ENCODE measurements at regions not wholly inside any gene's neighbourhood (a gene's known extent, or its start where the extent isn't known, plus 50 kb on each side); places are given as distances from the start of the nearest gene placed in this dataset.
"Not testable (repeated sequence)": the region's sequence is repeated elsewhere in the genome, so short reads cannot be mapped to it uniquely, and the experiment has no call there.

DNA sequence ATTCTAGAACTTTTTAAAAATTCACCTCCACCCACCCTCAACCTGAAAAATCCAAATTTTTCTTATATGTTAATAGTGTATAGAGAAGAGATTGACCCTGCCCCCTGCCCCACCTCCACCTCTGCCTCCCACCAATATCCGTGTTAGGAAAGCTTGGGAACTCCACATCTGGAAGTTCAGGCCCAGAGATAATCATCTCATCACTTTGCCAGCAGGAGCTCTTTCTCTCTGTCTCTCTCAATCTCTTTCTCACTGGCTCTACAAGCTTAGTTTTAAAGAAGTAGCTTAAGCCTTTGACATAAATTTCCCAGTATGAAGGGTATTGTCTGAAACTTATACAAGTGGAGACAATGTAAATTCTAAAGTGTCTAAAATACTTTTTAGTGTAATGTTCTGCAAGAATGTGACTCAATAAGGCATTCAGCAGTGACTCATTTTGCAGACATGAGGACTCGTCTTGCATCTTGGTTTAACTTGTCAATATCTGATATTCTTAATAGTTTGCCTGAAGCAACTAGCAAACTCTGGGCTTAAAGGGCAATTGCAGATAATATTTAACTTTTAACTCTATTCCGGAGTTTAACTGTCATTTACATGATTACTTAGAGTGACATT is 299.8 kb upstream of the EPHA3 start:
- DNase-seq: no peak

DNA sequence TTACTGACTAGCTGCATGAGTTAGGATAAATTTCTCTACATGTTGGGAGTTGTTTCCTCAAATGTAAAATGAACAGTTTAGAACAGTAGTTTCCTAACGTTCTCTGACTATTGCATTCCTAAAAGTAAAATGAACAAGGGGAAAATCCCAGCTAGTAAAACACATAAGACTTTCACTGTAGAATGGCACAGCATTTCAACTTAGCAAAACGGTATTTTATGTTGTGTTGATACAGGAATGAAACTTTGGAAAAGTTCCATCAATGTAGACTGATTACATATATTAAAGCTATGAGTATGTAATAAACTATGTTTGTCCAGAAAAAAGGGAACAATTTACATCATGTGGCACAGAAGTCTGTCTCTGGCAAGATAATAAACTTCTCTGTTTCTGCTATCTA is 297.4 kb upstream of the EPHA3 start:
- no peak for DNase-seq

DNA sequence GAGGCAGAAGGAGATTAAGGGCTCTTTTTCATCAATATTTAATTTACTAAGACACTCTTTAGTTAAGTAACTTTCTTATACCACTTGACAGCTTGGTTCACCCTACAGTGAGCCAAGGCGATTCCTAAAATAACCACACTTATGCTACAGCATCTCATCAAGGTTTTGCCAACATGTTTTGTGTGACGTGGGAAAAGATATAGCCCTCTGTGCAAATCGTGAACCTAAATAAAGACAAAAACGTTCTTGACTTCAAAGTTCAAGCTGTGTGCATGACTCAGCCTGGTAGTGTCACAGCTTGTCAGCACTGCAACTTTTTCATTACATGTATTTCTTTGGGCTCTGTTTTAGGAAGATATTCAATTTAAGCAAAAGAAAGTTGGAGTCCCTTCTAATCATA is 297.0 kb upstream of the EPHA3 start:
- no peak for DNase-seq

DNA sequence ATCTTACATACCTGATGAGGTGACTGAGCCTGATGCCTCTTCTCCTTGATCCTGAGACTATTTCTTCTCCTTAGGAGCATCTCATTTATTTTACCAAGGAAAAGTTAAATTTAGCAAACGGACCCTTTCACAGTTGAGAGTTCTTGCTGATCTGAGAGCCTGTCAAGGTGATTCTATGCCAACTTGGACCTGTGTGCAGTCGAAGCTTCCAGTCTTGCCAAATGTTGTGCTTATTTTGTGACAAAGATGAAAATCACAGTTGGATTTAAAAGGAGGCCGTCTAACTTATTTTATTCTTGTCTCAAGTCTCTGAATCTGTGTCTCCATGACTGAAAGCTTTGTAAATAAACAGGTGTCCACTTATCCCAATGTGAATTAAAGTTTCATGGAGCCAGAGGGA is 296.3 kb upstream of the EPHA3 start:
- DNase-seq: no peak

DNA sequence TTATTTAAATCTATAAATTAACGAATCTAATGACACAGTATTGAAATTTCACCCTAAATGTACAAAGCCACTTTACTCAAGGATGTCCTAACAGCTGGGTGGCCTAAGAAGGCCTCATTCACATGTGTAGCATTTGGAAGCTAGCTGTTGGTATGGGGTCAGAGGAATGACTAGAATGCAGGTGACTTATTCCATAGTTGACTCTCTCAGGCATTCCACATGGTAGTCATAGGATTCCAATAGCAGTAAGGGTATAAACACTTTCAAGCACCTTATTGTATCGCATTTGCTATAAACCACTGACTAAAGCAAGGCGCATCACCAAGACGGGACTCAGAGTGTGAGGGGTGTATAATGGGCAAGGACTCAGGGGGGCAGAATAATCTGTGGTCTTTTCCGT is 294.8 kb upstream of the EPHA3 start:
- no peak for DNase-seq

DNA sequence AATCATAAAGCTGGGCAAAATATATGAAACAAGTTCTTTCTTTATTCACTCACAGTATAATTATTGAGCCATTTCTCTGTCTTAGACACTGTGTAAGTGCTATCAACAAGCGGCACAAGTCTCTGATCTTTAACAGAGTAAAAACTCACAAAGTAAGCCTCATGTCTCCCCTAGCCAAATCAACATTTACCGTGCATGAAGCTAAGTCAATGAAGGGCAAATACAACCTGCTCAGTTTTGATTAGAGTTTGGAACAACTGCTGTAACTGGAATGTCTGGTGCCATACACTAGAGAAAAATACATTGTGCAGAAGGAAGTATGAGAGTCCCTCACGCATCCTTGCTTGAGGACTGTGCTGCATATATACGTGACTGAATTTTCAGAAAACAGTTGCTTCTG is 291.0 kb upstream of the EPHA3 start:
- no peak for DNase-seq

DNA sequence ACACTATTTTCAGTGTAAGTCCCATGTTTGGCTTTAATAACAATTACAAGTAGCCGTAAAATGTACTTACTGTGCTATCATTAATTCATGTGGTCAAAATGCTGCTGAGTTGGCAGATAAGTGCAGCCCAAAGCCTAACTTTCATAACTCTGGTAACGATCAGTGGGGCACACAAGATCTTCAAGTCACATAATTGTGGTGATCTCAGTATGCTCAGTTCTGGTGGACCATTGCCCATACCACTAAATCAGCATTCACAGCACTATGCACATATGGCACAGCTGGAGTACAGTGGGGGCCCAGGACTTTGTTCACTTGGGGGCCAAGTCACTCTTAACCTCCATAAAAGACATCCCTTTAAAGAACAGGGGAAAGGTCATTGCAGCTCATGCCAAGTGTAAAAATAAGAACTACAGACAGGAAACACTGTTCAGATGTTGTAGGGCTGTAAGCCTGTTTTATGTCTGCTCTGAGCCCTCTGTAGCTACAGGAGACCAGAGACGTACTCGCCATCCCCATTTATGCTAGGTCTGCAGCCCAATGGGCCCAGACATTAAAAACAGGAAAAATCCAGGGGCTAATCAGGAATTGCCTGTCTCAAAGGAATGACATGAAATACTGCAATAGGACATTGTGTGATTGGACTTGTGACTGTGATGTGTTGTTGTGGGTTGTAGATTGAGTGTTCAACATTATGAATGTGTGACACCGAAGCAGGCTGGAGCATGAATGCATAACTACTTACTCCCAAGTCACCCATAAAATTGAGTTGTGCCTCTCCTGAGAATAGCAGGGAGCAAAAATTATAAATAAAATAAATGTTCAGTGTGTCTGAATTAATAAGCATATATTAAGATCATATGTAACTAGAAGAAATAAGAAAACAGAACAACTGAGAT is 282.5 kb upstream of the EPHA3 start:
- DNase-seq: peak; percentile 36

DNA sequence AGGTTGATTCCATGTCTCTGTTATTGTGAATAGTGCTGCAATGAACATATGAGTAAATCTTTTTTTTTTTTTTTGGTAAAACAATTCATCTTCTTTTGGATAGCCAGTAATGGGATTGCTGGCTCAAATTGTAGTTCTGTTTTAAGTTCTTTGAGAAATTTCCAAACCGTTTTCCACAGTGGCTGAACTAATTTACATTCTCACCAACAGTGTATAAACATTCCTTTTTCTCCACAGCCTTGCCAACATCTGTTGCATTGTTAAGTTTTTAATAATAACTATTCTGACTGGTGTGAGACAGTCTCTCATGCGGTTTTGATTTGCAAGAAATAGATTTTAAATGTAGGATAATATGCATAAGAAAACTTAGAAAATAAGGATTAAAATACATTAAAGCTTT is 279.0 kb upstream of the EPHA3 start:
- no peak for DNase-seq

DNA sequence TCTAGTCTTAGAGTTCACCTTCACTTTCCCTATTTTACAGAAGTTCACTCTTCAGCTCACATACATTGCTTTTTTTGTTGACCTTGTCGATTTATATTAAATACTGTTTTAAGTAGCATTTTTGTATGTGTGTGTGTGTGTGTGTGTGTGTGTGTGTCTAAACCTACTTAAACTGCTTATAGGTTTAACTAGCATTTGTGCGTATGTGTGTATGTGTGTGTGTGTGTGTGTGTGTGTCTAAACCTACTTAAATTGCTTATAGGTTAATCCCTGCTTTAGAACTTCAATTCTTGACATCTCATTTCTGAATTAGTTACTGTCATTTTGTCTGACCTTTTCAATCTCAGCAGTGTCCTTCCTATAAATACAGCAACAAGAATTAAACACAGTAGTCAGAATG is 254.8 kb upstream of the EPHA3 start:
- no peak for DNase-seq

DNA sequence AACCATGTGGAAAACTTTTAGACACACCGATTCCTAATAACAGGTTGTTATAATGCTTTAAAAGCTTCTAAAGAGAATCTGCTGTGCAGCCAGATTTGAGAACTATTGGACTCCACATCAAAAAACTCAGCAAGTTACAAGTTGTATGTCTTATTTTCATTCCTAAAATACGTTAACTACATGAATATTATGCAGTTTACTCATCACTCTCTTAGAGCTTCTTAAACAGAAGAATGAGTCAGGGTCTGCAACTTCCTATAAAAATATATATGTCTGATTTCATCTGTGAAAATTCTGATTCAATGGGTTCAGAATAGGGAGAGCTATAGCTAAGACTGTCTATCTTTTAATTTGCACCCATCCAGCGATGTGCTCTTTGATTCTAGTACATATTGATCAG is 244.2 kb upstream of the EPHA3 start:
- no peak for DNase-seq

DNA sequence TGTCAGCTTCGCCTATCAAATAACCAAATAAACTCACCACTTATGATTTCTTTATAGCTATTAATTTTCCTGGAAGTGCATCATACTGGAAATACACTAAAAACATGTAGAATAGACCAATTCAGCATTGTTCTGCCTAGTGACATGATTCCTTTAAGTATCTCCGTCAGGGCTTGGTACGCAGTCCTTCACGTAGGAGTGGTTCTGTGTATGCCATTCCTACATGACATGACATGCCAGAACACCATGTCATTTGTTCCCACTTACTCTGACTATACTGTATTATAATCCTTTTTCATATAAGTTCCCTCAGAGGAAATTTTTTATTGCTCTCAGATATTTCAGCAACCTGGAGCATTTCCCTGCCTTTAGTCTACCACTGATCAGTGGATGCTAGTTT is 230.7 kb upstream of the EPHA3 start:
- DNase-seq: no peak

DNA sequence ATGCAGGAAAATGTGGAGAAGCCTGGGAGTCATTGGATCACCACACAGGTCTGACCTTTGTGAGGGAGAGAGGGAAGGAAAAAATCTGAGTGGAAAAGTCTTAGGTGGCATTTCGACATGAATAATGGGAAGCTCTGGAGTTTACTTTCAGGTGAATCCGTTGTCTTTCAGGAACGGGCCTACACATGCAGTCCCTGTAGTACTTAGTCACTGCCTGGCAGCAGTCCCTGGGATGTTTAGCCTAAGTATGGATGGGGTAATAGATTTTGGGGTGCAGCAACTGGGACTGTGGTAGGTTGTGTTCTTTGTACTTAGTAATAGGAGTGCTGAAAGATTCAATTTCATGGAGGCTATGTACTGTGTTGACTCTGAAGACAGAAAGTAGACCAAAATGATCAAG is 227.5 kb upstream of the EPHA3 start:
- DNase-seq: no peak

DNA sequence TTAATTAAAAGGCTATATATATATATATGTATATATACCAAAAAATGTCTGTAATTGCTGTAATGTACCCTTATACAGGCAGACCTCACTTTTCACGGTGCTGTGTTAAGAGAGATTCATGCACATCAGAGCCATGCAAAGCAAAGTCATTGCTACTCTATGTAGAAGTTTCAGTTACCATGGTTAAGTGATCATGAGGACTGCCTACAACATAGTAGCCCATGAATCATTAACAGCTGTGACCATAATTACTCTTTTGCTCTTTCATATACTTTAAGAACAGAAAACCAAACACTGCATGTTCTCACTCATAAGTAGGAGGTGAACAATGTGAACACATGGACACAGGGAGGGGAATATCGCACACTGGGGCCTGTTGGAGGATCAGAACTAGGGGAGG is 225.3 kb upstream of the EPHA3 start:
- DNase-seq: peak; percentile 3

DNA sequence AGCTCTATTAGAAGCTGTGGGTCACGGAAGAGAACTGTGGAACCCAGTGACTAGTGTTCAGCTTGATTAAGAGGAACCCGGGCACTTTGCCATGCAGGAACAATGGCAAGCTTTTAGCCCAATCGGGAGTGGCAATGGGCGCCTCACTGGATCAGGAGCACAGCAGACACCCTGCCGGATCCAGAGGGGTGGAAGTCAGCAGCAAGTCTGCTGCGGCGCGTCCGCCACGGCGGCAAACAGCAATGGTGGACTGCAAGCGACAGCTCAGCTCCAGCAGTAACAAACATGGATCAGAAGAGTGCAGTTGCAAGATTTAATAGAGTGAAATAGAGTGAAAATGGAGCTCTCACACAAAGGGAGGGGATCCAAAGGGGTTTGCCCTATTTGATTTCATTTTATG is 220.8 kb upstream of the EPHA3 start:
- DNase-seq: not testable (repeated sequence)

DNA sequence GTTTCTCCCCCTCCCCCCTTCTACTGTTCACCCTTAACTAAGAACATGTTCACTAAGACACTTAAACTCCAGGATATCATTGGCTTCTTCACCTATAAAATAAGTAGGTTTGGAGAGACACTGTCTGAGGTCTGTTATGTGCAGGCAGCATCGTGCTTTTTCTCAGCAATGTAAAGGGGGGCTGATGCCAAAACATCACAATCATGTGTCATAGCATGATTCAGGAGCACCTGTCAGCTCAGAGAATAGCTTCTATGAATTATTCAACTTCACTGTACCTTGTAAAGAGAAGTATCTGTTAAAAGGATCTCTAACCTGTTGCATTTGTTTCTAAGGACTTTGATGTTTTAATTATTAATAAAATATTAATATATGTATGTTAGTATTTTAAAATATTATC is 211.4 kb upstream of the EPHA3 start:
- DNase-seq: no peak

DNA sequence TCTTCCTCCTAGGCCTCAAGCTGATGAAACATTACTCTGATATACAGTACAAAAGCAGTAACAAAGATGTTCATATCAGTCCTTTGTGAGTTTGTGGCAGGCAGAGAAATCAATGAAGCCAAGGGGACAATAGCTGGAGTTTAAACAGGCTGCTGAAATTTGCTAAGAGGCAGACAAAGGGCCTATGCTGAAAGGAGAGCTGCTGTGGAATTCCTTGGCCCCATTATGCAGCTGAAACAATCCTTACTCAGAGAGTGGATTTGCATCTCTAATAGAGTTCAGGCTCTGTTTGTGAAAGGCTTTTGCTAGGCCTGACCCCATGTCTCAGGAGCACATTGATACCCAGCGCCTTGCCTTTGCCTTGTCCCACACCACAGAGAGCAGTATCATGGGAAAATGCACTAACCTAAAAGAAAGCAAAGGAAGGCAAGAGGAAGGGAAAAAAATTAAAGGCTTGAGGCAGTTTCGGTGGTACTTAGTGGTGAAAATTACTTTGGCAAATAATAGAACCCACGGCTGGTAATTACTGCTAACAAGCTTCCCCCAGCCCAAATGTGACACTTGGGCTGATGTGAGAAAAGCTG is 195.0 kb upstream of the EPHA3 start:
- no peak for DNase-seq

DNA sequence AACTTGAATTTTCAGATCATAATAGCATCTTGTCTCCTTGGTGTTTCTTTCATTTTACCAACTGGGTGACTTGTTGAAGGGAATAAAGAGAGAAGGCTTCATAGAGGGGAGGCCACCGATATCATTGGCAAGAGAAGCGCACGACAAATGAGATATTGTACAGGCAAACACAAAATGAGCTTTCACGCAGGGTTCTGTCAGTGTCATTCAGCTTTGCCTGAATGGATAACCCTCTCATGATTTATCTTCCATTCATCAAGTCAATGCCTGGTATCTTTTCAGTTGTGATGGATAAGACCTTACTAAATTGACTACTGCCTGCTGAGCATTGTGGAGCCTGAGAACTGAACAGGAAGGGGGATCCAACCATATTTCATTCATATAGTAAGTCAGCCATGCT is 188.6 kb upstream of the EPHA3 start:
- DNase-seq: no peak

DNA sequence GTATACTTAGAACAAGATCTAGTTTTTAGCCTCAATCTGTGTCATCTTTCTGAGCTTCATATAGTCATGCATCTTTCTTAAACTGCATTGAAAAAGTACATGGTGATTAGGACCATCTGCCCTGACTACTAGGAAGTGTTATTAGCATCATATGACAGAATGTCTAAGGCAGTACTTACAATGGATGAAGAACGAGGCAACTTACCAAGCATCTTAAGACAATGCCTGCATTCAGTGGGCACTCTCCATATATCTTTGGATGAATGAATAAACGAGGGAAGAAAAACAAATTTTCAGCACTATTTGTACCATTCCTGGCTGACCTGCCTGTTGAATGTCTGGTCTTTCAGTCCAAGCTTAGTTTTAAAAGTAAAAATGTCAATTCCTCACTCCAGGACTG is 185.4 kb upstream of the EPHA3 start:
- no peak for DNase-seq

DNA sequence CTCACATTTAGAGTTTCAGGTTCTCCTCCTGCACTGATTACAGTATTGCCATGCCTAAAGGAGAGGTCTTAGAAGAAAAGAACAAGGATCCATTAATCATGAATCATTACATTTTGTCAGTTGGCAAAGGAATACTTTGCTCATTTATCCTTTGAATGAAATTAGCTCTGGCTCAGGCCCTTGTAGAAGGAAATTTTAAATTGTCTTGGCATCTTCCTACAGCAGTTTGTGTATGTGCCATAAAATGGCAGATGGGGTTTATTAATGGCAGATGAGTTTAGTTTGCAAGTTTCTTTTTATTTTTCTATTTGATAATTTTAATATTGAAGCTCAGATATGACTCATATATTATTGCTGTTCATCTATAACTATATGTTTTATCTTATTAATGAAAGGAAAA is 181.2 kb upstream of the EPHA3 start:
- no peak for DNase-seq

DNA sequence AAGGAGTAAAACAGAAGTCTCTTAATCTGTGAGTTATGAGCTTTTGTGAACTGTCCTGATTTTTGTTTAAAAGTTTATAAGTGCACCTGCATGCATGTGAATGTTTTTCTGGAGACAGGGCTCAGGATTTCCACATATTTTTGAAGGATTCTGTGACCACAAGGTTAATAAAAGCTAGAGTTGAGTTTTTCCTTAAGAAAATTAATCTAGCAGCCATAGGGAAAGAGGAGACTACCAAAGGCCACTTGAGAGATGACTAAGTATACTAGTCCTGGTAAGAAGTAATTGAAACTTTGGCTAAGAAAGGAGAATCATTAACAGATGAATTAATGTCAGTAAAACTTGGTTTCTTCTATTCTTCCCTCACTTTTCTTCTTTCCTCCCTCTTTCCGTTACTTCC is 176.8 kb upstream of the EPHA3 start:
- no peak for DNase-seq

DNA sequence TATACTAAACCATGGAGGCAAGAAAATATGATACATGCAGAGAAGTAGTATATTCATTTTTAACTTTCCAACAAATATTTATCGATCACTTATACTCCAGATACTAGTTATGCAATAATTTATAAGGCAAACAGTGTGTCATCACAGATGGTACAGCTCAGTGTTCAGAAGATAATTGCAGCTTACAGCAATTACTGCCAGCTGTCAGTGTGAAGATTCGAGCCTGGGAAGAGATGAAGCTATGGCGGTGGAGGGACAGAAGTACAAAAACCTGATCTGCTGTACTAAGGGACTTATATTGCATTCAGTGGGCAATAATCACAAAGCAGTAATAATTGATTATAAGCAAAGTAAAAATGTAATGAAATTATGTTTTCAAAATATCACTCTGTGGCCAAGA is 170.6 kb upstream of the EPHA3 start:
- no peak for DNase-seq

DNA sequence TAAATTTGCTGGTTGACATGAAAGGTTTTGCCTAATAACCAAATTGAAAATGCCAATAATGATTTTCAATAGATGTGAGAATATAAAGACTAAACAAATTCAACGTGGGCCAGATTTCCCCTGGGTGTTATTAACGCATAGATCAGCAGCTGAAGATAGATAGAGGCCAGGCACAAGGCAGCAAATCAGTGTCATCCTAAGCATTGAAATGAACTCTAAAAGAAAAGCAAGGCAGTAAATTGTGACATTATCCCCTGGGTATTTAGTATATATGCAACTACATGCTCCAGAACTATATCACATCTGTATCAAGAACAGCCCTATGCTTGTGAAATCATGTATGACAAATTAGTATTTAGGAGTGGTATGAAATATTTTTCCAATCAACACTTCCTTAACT is 167.1 kb upstream of the EPHA3 start:
- DNase-seq: no peak

DNA sequence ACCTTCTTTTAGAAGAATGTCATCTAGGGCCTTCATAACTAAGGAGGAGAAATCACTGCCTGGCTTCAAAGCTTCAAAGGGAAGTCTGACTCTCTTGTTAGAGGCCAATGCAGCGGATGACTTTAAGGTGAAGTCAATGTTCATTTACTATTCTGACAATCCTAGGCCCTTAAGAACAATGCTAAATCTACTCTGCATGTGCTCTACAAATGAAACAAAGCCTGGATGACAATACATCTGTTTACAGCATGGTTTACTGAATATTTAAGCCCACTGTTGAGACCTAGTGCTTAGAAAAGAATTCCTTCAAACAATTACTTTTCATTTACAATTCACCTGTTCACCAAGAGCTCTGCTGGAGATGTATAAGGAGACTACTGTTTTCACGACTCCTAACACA is 160.4 kb upstream of the EPHA3 start:
- DNase-seq: no peak

DNA sequence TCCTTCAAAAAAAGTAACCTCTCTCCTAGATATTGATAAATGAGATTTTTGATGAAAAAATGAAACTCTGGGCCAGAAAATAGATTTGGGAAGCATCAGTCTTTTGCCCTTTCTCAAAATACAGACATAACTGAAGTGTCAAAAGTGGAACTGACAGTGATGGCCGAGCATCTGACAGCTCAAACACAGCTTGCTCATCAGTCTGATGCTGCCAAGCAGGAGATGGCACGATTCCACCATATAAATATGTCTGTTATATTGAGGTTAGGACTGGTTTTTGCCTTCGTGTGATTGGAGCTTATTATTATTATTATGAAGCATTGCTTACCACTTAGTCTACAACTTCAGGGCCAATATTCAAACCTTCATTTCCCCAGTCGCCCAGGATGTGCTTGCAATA is 152.6 kb upstream of the EPHA3 start:
- DNase-seq: no peak

Measured in renal pelvis (tissue), 1 donor.